ENCODE measurements at regions not wholly inside any gene's neighbourhood (a gene's known extent, or its start where the extent isn't known, plus 50 kb on each side); places are given as distances from the start of the nearest gene placed in this dataset.

GRCh38 chr20:58145506-58146080 is 82.9 kb downstream of the ANKRD60 start:
- peaks cover 2 to 22% (median 10%) of the 10 kb centered on the region in 7 donors for H3K9me3 Mint-ChIP-seq

DNA sequence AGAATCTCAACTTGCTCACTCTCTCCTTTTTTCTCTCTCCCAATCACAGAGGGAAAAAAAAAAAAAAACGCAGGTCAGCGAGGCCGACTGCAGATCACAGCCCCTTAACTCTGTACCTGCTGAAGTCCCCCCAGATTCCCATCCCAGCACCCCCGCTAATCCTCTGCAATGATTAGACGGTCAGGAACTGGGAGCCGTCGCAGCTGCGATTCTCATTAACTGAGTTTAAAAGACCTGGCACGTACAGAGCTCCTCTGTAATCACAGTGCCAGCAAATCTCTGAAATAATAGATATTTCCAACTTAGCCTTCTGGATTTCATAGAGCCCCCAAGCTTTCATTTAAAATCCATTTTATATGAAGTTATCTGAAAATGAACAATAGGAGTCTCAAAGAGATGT is 84.4 kb downstream of the ANKRD60 start:
- Mint-ChIP-seq H3K4me1 (no peaks in the 10 kb centered on the region), H3K4me3 (no peak overlapping the region), H3K27me3 (peaks cover 29 to 41% (median 34%) of the 10 kb centered on the region in 3 donors), H3K36me3 (peaks cover 0 to 19% of the 10 kb centered on the region in 2 donors), H3K27ac (no peak overlapping the region), H3K9me3 (peaks cover 2 to 21% (median 10%) of the 10 kb centered on the region in 7 donors)
- ATAC-seq (ENCODE audit: low read depth in 2 of 2), result no peak
- DNase-seq, result no peak

More at GRCh38 chr20:58145506-58146080, 82.9 kb downstream of the ANKRD60 start:
- no peak for DNase-seq
- H3K36me3 Mint-ChIP-seq, result peaks cover 0 to 20% of the 10 kb centered on the region in 2 donors
- peaks cover 30 to 49% (median 43%) of the 10 kb centered on the region in 3 donors for H3K27me3 Mint-ChIP-seq
- peak overlapping the region in 1 of 6 donors; percentile 67 for H3K27ac Mint-ChIP-seq
- no peak overlapping the region for H3K4me3 Mint-ChIP-seq
- no peak for ATAC-seq (ENCODE audit: low read depth in 2 of 2)
- peaks cover 0 to 6% (median 5%) of the 10 kb centered on the region in 3 donors for H3K4me1 Mint-ChIP-seq

- Mint-ChIP-seq H3K9me3 (peaks cover 0 to 17% (median 10%) of the 10 kb centered on the region in 7 donors), H3K4me3 (no peak overlapping the region), H3K36me3 (peaks cover 0 to 14% of the 10 kb centered on the region in 2 donors), H3K4me1 (no peaks in the 10 kb centered on the region), H3K27me3 (peaks cover 29 to 41% (median 33%) of the 10 kb centered on the region in 3 donors), H3K27ac (no peak overlapping the region)
- ATAC-seq (ENCODE audit: low read depth in 2 of 2) (no peak), DNase-seq (no peak)
These were observed 84.9 kb downstream of the ANKRD60 start for GRCh38 chr20:58143531-58143930.

- Mint-ChIP-seq H3K4me3 (no peak overlapping the region), H3K27ac (no peak overlapping the region), H3K4me1 (no peaks in the 10 kb centered on the region), H3K9me3 (peaks cover 0 to 13% (median 5%) of the 10 kb centered on the region in 7 donors), H3K27me3 (peaks cover 31 to 41% (median 33%) of the 10 kb centered on the region in 3 donors), H3K36me3 (peaks cover 0 to 7% of the 10 kb centered on the region in 2 donors)
- ATAC-seq (ENCODE audit: low read depth in 2 of 2) (no peak), DNase-seq (no peak)
These were observed 85.6 kb downstream of the ANKRD60 start for GRCh38 chr20:58142843-58143185.

DNA sequence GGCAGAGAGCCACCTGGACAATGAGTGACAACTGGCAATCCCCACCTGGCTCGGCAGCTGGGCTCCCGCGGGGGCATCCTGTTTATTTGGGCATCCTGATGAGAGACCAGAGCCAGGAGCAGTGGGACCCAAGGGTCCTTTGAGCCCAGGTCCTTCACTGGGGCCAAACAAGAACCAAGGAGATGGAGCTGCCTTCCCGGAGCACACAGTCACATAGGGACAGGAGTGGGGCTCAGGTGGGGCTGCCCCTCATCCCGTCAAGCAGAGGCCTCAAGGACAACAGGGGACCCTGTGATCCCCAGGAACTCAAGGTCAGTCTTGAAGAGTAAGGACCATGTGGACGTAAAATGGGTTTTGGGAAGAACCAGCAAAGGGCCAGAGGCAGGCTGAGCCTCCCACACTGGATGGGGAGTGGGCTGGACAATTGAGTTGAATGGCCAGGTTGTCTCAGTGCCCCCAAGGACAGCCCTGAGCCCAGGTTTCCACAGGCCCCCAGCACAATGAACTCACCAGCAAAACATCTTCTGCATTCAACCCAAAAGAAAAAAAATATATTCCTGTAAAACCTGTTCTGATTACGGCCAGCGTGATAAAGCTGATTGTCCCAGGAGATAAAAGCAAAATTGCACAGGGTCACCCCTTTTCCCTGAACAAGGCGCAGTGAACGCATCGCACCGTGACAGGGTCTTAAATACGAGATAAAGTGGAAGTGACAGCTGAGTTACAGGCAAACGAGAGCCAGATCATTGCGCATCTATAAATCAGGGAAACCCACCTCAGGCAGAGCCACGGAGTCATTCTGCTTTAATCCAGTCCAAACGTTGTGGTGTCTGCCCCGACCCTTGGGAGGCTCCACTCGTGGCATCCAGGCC is 86.2 kb downstream of the ANKRD60 start:
- no peak for DNase-seq
- Mint-ChIP-seq H3K4me3 (no peak overlapping the region), H3K27ac (no peak overlapping the region), H3K36me3 (peaks cover 0 to under 1% of the 10 kb centered on the region in 2 donors), H3K9me3 (peaks cover 0 to 8% (median 0%) of the 10 kb centered on the region in 7 donors), H3K4me1 (no peaks in the 10 kb centered on the region), H3K27me3 (peaks cover 36 to 45% (median 36%) of the 10 kb centered on the region in 3 donors)
- ATAC-seq (ENCODE audit: low read depth in 2 of 2), result no peak

DNA sequence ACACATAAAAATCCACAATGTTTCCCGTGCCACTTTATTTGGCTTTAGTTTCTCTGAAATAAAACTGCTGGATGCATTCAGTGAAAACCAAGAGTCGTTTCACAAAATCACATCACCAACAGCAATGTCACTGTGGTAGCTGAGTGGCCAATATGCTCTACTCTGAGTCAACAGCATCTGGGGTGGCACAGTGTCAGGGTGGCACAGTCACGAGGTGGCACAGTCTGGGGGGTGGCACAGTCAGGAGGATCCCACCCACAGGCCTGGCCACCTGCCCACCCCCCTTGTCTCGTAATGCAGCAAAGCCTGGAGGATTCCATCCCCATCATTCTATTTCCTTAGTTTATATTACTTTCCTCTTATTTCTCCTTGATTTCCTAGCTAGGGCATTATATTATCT is 87.0 kb downstream of the ANKRD60 start:
- Mint-ChIP-seq H3K4me3 (no peak overlapping the region), H3K9me3 (peaks cover 0 to 2% (median 0%) of the 10 kb centered on the region in 7 donors), H3K4me1 (no peaks in the 10 kb centered on the region), H3K27me3 (peaks cover 42 to 50% (median 43%) of the 10 kb centered on the region in 3 donors), H3K36me3 (no peaks in the 10 kb centered on the region), H3K27ac (no peak overlapping the region)
- DNase-seq (no peak), ATAC-seq (ENCODE audit: low read depth in 2 of 2) (no peak)

GRCh38 chr20:58140787-58141425 is 87.5 kb downstream of the ANKRD60 start:
- H3K4me3 Mint-ChIP-seq, result no peak overlapping the region
- no peak for ATAC-seq (ENCODE audit: low read depth in 2 of 2)
- no peak for DNase-seq
- no peaks in the 10 kb centered on the region for H3K4me1 Mint-ChIP-seq
- no peaks in the 10 kb centered on the region for H3K9me3 Mint-ChIP-seq
- no peaks in the 10 kb centered on the region for H3K36me3 Mint-ChIP-seq
- no peak overlapping the region for H3K27ac Mint-ChIP-seq
- peaks cover 40 to 50% (median 46%) of the 10 kb centered on the region in 3 donors for H3K27me3 Mint-ChIP-seq

DNA sequence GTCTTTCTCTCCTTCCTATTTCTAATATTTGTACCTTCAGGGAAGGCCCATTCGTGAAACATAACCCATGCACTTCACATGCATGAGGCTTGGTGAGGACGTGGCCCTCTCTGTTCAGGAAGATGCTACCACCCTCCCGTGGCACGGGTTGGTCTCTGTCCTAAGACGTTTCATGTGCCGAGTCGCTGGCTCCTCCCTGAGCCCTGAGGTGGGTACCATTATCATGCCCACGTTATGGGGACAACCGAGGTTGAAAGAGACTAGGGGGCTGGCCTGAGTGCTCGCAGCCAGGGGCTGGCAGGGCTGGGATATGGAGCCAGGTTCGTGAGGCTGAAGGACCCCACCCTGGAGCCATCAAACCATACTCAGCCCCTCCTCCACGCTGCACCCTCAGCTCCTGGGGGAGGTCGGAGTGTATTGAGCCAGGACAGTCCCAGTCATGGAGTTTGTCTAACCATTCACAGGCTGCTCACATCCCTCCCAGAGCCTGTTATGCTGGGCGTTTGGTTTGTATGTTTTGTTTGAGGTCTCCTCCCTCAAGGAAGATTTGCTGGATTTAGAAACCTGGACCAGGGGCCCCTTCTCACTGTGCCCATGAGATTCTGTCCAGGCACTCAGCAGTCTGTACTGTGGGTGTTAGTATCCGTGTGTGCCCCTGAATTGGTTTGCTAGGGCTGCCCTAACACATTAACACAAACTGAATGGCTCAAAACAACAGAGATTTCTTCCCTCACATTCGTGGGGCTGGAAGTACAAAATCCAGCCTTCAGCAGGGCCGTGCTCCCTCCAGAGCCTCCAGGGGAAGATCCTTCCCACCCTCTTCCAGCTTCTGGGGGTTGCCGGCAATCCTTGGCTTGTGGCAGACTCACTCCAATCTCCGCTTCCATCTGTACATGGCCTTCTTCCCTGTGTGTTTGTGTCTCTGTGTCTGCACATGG is 88.3 kb downstream of the ANKRD60 start:
- no peaks in the 10 kb centered on the region for H3K4me1 Mint-ChIP-seq
- H3K4me3 Mint-ChIP-seq, result no peak overlapping the region
- H3K27ac Mint-ChIP-seq, result no peak overlapping the region
- ATAC-seq (ENCODE audit: low read depth in 2 of 2), result no peak
- no peak for DNase-seq
- H3K36me3 Mint-ChIP-seq, result no peaks in the 10 kb centered on the region
- peaks cover 40 to 52% (median 49%) of the 10 kb centered on the region in 3 donors for H3K27me3 Mint-ChIP-seq
- no peaks in the 10 kb centered on the region for H3K9me3 Mint-ChIP-seq

DNA sequence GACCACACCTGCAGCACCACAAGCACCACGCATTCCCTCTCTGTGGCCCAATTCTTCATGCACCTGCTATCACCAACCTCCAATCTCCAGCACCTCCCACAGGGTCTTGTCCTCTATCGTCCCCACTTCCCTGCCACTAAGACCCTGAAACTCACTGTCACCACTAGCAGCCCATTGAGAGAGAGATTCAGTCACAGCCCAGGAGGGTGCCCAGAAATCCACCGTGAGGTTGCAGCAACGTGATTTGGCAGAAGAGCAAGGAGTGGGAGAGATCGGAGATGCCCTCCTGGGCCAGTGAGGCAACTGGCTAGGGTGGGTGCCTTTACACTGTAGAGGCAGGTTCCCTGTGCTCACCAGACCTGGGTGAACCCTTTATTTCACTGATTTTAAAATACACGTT is 90.1 kb downstream of the ANKRD60 start:
- no peak for ATAC-seq (ENCODE audit: low read depth in 2 of 2)
- Mint-ChIP-seq H3K4me3 (no peak overlapping the region), H3K4me1 (no peaks in the 10 kb centered on the region), H3K36me3 (no peaks in the 10 kb centered on the region), H3K27me3 (peaks cover 54 to 64% (median 55%) of the 10 kb centered on the region in 3 donors), H3K9me3 (no peaks in the 10 kb centered on the region), H3K27ac (peak overlapping the region in 1 of 6 donors; percentile 44)
- DNase-seq, result no peak

GRCh38 chr20:58137651-58138265 is 90.7 kb downstream of the ANKRD60 start:
- Mint-ChIP-seq H3K27me3 (peaks cover 51 to 70% (median 60%) of the 10 kb centered on the region in 3 donors), H3K4me3 (no peak overlapping the region), H3K27ac (no peak overlapping the region), H3K9me3 (no peaks in the 10 kb centered on the region), H3K4me1 (no peaks in the 10 kb centered on the region), H3K36me3 (no peaks in the 10 kb centered on the region)
- ATAC-seq (ENCODE audit: low read depth in 2 of 2), result no peak
- DNase-seq, result no peak

- no peak overlapping the region for H3K27ac Mint-ChIP-seq
- no peaks in the 10 kb centered on the region for H3K36me3 Mint-ChIP-seq
- H3K4me3 Mint-ChIP-seq, result no peak overlapping the region
- H3K4me1 Mint-ChIP-seq, result no peaks in the 10 kb centered on the region
- ATAC-seq (ENCODE audit: low read depth in 2 of 2) (no peak), DNase-seq (no peak)
- peaks cover 51 to 70% (median 64%) of the 10 kb centered on the region in 3 donors for H3K27me3 Mint-ChIP-seq
- no peaks in the 10 kb centered on the region for H3K9me3 Mint-ChIP-seq
These were observed 91.2 kb downstream of the ANKRD60 start for GRCh38 chr20:58137236-58137635.

DNA sequence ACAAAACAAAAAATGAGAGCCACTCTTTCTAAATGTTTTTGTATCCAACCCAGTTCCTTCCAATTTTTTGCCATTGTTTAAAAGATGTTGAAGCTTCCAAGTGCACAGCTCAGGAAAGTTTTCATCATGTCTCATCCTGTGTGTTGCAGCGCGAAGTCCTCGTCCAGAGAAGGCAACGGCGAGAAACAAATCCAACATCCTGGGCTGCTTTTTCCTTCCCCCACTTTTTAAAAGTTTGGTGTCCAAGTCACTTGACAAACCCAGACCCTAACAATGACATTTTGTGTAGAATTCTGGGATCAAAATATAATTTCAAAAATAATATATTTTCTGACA is 92.3 kb downstream of the ANKRD60 start:
- Mint-ChIP-seq H3K27me3 (peaks cover 61 to 76% (median 73%) of the 10 kb centered on the region in 3 donors), H3K27ac (no peak overlapping the region), H3K4me3 (no peak overlapping the region), H3K4me1 (no peaks in the 10 kb centered on the region), H3K9me3 (no peaks in the 10 kb centered on the region), H3K36me3 (no peaks in the 10 kb centered on the region)
- DNase-seq, result no peak
- ATAC-seq (ENCODE audit: low read depth in 2 of 2), result no peak
